WERI-Rb-1 (cell line): ENCODE measurements at regions not wholly inside any gene's neighbourhood (a gene's known extent, or its start where the extent isn't known, plus 50 kb on each side); places are given as distances from the start of the nearest gene placed in this dataset.

Experiments used
- DNase-seq: peaks from one replicate; pipeline ENCODE4 v3.0.0-alpha.2; 2020
- H3K27ac ChIP-seq: fragments of 250-450 bp; sonication (Bioruptor Pico); 2 replicates; pipeline ENCODE4 v1.5.1; 2020; ENCODE audit warnings: mild to moderate bottlenecking, moderate library complexity
- H3K27me3 ChIP-seq: fragments of 250-450 bp; sonication (Bioruptor Pico); 2 replicates; pipeline ENCODE4 v1.5.1; 2021; ENCODE audit warnings: mild to moderate bottlenecking, low read depth, moderate library complexity; ENCODE audit not compliant: insufficient read depth, severe bottlenecking
- H3K36me3 ChIP-seq: fragments of 250-450 bp; sonication (Bioruptor Pico); 2 replicates; pipeline ENCODE4 v1.5.1; 2020; ENCODE audit warnings: mild to moderate bottlenecking, moderate library complexity
- H3K4me3 ChIP-seq: 2 replicates; pipeline ENCODE4 v1.5.1; 2011; ENCODE audit warnings: low read depth, mild to moderate bottlenecking, control low read depth, low read length
- H3K9me3 ChIP-seq: fragments of 250-450 bp; sonication (Bioruptor Pico); 2 replicates; pipeline ENCODE4 v1.5.1; 2021; ENCODE audit warnings: mild to moderate bottlenecking, moderate library complexity; ENCODE audit not compliant: severe bottlenecking
- TF ChIP-seq, protein P1 (sequence below): IDR thresholded peaks from 2 replicates; pipeline ENCODE4 v1.5.1; 2011; ENCODE audit warnings: low read depth, mild to moderate bottlenecking, control low read depth, inconsistent platforms, low read length

- Histone ChIP-seq H3K4me3 (no peak overlapping the region), H3K27ac (no peak overlapping the region), H3K9me3 (no peaks in the 10 kb centered on the region), H3K27me3 (no peaks in the 10 kb centered on the region), H3K36me3 (no peaks in the 10 kb centered on the region)
- TF ChIP-seq, protein P1, sequence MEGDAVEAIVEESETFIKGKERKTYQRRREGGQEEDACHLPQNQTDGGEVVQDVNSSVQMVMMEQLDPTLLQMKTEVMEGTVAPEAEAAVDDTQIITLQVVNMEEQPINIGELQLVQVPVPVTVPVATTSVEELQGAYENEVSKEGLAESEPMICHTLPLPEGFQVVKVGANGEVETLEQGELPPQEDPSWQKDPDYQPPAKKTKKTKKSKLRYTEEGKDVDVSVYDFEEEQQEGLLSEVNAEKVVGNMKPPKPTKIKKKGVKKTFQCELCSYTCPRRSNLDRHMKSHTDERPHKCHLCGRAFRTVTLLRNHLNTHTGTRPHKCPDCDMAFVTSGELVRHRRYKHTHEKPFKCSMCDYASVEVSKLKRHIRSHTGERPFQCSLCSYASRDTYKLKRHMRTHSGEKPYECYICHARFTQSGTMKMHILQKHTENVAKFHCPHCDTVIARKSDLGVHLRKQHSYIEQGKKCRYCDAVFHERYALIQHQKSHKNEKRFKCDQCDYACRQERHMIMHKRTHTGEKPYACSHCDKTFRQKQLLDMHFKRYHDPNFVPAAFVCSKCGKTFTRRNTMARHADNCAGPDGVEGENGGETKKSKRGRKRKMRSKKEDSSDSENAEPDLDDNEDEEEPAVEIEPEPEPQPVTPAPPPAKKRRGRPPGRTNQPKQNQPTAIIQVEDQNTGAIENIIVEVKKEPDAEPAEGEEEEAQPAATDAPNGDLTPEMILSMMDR: no peak
- DNase-seq: no peak
Measured at GRCh38 chr11:128254941-128255340, 332.4 kb downstream of the ETS1 start.

DNA sequence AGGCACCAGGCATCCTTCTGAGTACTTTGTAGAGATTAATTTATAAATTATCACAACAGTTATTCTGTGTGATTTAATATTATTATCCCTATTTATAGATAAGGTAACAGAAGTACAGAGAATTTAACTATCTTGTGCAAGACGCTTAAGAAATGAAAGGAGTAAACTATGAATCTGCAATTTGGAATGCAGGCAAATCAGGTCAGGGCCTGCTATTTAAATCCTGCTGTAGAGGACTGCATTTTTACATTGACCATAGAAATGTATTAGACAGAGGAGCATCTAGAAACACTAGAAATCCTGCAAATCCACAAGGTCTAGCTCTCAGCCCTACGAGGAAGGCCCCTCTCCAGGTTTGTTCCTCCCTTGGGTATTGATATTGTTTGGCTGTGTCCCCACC, 336.2 kb downstream of the ETS1 start:
- Histone ChIP-seq H3K4me3 (no peak overlapping the region), H3K36me3 (no peaks in the 10 kb centered on the region), H3K9me3 (no peaks in the 10 kb centered on the region), H3K27ac (no peak overlapping the region), H3K27me3 (no peaks in the 10 kb centered on the region)
- no peak for DNase-seq
- TF ChIP-seq, protein P1: no peak

DNA sequence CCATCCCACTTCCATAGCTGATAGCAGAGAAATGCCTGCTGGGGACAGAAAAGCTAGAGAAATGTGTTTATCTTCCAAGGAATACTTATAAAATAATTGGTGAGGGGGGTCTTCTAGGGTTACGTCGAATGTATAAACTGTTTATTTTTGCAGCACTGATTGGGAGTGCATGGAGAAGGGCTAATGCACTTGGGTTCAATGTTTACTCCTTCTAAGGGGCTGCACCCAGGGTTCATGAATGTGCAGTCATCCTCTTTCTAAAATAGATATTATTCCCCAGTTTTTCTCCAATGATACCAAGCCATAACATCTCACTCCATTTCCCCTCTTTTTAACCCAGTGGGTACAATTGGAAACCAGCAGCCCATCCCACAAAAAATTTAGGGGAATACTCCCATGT, 336.9 kb downstream of the ETS1 start:
- Histone ChIP-seq H3K9me3 (no peaks in the 10 kb centered on the region), H3K4me3 (no peak overlapping the region), H3K36me3 (no peaks in the 10 kb centered on the region), H3K27ac (no peak overlapping the region), H3K27me3 (no peaks in the 10 kb centered on the region)
- no peak for DNase-seq
- TF ChIP-seq, protein P1: no peak

- H3K9me3 ChIP-seq: no peaks in the 10 kb centered on the region
- TF ChIP-seq, protein P1: no peak
- H3K36me3 ChIP-seq: no peaks in the 10 kb centered on the region
- no peak for DNase-seq
- H3K27ac ChIP-seq: no peak overlapping the region
- no peaks in the 10 kb centered on the region for H3K27me3 ChIP-seq
- H3K4me3 ChIP-seq: no peak overlapping the region
Measured at GRCh38 chr11:128246810-128247594, 340.4 kb downstream of the ETS1 start.

DNA sequence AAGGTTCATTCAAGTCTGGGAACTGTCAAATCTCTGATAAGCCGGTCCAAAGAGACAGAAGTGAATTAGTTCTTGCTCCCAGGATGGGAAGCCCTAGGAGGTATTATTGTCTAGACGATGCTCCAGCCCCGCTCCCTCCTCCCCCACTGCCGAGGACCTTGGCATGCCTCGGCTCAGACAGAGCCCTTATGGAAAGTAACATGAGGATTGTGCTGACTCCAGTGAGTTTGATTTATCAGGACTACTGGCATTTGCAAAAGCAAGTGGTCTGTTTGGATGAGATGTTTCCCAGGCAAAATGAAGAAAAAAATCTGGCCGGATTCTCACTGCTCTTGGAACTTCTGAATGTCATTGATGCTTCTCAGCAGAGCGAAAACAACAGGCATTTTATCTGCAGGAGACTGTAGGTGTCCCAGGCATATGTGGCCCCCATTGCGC, 341.0 kb downstream of the ETS1 start:
- Histone ChIP-seq H3K4me3 (no peak overlapping the region), H3K36me3 (no peaks in the 10 kb centered on the region), H3K27me3 (no peaks in the 10 kb centered on the region), H3K9me3 (no peaks in the 10 kb centered on the region), H3K27ac (no peak overlapping the region)
- TF ChIP-seq, protein P1: no peak
- DNase-seq: peak; percentile 18

DNA sequence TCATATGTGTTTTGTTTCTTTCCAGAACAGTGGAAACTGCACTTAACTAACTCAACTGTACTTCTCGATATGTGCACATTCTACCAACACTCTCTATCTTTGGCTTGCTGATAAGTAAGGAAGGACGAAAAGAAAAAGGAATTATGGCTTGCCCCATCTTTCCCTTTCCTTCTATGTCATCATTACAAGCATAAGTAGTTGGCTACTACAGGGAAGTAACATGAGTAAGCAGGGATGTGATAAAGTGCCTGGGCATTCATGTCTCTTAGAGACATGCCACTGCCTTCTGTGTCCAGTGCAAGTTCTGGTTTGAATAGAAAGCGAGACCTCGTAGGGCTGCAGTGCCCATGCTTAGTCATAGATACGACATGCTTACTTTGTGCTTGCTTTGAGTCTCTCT, 342.5 kb downstream of the ETS1 start:
- no peaks in the 10 kb centered on the region for H3K9me3 ChIP-seq
- H3K36me3 ChIP-seq: no peaks in the 10 kb centered on the region
- no peak overlapping the region for H3K27ac ChIP-seq
- no peaks in the 10 kb centered on the region for H3K27me3 ChIP-seq
- H3K4me3 ChIP-seq: no peak overlapping the region
- TF ChIP-seq, protein P1: no peak
- DNase-seq: no peak
